Osteocyte (in vitro differentiated cells): ENCODE measurements at regions not wholly inside any gene's neighbourhood (a gene's known extent, or its start where the extent isn't known, plus 50 kb on each side); places are given as distances from the start of the nearest gene placed in this dataset.

Experiments
- DNase-seq: peaks from one replicate; pipeline ENCODE4 v3.0.0; 2021; ENCODE audit warnings: mixed read lengths; ENCODE audit not compliant: unreplicated experiment; ENCODE audit errors: extremely low spot score
- H3K27ac Mint-ChIP-seq: one replicate; pipeline ENCODE4 v1.8.0; 2021; ENCODE audit warnings: mild to moderate bottlenecking, mixed read lengths; ENCODE audit not compliant: unreplicated experiment
- H3K27me3 Mint-ChIP-seq: one replicate; pipeline ENCODE4 v1.8.0; 2021; ENCODE audit warnings: mixed read lengths; ENCODE audit not compliant: unreplicated experiment
- H3K36me3 Mint-ChIP-seq: one replicate; pipeline ENCODE4 v1.8.0; 2021; ENCODE audit warnings: mixed read lengths; ENCODE audit not compliant: unreplicated experiment
- H3K4me1 Mint-ChIP-seq: one replicate; pipeline ENCODE4 v1.8.0; 2021; ENCODE audit warnings: mixed read lengths; ENCODE audit not compliant: unreplicated experiment
- H3K4me3 Mint-ChIP-seq: one replicate; pipeline ENCODE4 v1.8.0; 2021; ENCODE audit warnings: mild to moderate bottlenecking, moderate library complexity, mixed read lengths; ENCODE audit not compliant: unreplicated experiment
- H3K9me3 Mint-ChIP-seq: one replicate; pipeline ENCODE4 v1.8.0; 2021; ENCODE audit warnings: mixed read lengths; ENCODE audit not compliant: unreplicated experiment
- CTCF ChIP-seq: fragments of 200-600 bp; sonication (generic); IDR thresholded peaks from 2 replicates; pipeline ENCODE4 v1.5.0; 2021; ENCODE audit warnings: antibody characterized with exemption, mild to moderate bottlenecking, moderate library complexity

- Mint-ChIP-seq H3K9me3 (no peaks in the 10 kb centered on the region), H3K4me3 (no peak overlapping the region), H3K36me3 (no peaks in the 10 kb centered on the region), H3K27me3 (no peaks in the 10 kb centered on the region), H3K4me1 (peaks cover 27% of the 10 kb centered on the region), H3K27ac (no peak overlapping the region)
- no peak for TF ChIP-seq CTCF
- no peak for DNase-seq
Measured at GRCh38 chr9:18390393-18390792, 83.6 kb upstream of the ADAMTSL1 start.

DNA sequence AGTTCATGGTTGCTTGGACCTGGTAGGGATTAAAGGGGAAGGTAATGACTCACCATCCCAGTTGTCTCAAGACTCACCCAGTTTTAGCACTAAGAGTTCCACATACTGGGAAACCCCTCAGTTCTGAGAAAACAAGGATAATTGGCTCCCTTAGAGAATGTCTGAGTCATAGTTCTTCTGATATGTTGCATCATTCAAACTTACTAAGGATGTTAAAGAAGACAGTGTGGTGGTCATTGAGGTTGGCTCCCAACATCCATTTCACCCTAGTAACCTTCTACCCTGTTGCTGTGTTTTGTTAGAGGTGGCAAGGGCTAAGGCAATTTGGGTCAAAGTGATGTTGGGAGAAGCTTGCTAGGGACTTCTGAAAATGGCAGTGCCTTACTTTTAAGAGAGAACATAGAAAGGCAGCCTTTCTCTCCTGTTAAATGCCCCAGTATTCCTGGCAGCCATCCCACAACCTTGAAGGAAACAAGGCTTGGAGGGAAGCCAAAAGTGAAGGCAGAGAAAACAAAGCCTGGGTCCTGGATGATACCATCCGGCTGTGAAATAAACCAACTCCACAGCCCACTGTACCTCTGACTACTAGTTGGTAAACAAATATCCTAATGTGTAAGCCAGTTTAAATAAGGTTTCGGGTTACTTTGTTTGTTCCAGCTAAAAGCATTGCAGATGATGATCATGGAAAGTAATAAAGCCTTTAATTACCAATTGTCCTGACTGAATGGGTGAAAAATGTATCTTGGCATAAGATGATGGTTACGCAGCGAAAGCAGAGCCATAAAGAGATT is 80.4 kb upstream of the ADAMTSL1 start:
- Mint-ChIP-seq H3K9me3 (no peaks in the 10 kb centered on the region), H3K4me3 (no peak overlapping the region), H3K36me3 (no peaks in the 10 kb centered on the region), H3K4me1 (peaks cover 17% of the 10 kb centered on the region), H3K27ac (peak overlapping the region; percentile 94), H3K27me3 (no peaks in the 10 kb centered on the region)
- DNase-seq = no peak
- TF ChIP-seq CTCF = no peak

- no peak for TF ChIP-seq CTCF
- no peak overlapping the region for H3K4me3 Mint-ChIP-seq
- no peaks in the 10 kb centered on the region for H3K36me3 Mint-ChIP-seq
- H3K9me3 Mint-ChIP-seq = no peaks in the 10 kb centered on the region
- no peak for DNase-seq
- no peaks in the 10 kb centered on the region for H3K27me3 Mint-ChIP-seq
- peaks cover 17% of the 10 kb centered on the region for H3K4me1 Mint-ChIP-seq
- no peak overlapping the region for H3K27ac Mint-ChIP-seq
Measured at GRCh38 chr9:18394847-18395351, 79.1 kb upstream of the ADAMTSL1 start.

- H3K4me3 Mint-ChIP-seq = no peak overlapping the region
- H3K27me3 Mint-ChIP-seq = no peaks in the 10 kb centered on the region
- peak; percentile 38 for TF ChIP-seq CTCF
- DNase-seq = no peak
- no peaks in the 10 kb centered on the region for H3K36me3 Mint-ChIP-seq
- H3K27ac Mint-ChIP-seq = no peak overlapping the region
- peaks cover 17% of the 10 kb centered on the region for H3K4me1 Mint-ChIP-seq
- H3K9me3 Mint-ChIP-seq = no peaks in the 10 kb centered on the region
Measured at GRCh38 chr9:18396102-18396728, 77.7 kb upstream of the ADAMTSL1 start.

GRCh38 chr9:18397076-18397475 is 76.9 kb upstream of the ADAMTSL1 start:
- Mint-ChIP-seq H3K27me3 (no peaks in the 10 kb centered on the region), H3K36me3 (no peaks in the 10 kb centered on the region), H3K4me1 (peaks cover 17% of the 10 kb centered on the region), H3K9me3 (no peaks in the 10 kb centered on the region), H3K4me3 (no peak overlapping the region), H3K27ac (no peak overlapping the region)
- DNase-seq = no peak
- TF ChIP-seq CTCF = no peak
